HG02938 (cell line): ENCODE measurements at regions not wholly inside any gene's neighbourhood (a gene's known extent, or its start where the extent isn't known, plus 50 kb on each side); places are given as distances from the start of the nearest gene placed in this dataset.
A peak's percentile ranks its signal among the peaks of the same experiment; 100 is the strongest.

ENCODE experiments used
- ATAC-seq: cut with Tn5 transposase; IDR thresholded peaks from one replicate; pipeline ENCODE4 v1.9.1; 2021; ENCODE audit warnings: mild to moderate bottlenecking, moderate library complexity; ENCODE audit not compliant: unreplicated experiment

DNA sequence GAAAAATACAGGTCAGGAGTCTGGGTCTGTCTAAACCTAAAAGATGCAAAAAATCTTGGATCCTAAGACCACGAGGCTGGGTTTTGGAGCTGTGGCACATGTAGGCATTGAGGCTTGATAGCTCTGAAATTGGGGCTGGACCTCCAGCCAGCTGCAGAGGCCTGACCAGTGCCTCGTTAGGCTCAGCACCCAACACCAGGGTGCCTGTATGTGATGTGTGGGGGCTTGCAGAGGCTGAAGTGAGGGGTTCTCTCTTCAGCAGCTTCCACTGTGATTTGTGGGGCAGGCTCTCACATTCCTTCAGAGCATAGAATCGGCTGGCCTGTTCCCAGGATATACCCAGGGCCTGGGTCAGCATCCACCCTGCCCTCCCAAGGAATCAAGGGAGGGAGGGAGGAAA, 247.8 kb downstream of the BUB3 start:
- no peak for ATAC-seq

DNA sequence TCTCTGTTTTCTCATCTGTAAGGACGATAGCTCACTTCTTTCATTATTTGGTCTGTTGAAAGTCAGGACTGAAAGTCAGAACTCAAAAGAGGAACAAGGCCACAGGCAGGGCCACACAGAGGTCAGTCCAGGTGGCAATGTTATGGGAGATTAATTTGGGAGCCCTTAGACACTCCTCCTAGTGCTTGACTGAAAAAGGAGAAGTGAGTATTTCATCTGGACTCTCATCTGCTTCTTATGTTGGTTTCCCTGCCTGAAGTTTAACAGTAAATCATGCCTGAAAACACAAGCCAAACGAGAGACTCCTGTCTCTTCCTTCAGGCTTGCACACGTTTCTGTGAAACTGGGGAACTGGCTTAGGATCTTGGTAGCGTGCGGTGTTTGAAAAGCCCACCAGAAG, 248.5 kb downstream of the BUB3 start:
- peak; percentile 71 for ATAC-seq

DNA sequence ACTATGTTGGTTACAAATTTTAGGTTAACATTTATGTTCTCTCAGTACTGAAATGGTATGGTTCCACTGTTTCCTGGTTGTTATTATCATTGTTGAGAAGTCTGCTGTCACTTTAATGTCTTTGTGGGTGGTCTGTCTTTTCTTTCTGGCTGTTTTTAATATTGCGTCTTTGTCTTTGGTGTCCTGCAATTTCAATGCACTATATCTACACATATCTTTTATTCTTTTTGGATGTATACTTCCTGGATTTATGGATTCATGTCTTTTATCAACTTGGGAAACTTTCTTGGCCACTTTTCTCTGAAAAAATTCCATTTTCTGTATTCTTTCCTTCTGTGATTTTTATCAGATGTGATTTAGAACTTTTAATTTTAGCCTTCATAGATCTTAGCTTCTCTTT, 250.2 kb downstream of the BUB3 start:
- ATAC-seq, result no peak

DNA sequence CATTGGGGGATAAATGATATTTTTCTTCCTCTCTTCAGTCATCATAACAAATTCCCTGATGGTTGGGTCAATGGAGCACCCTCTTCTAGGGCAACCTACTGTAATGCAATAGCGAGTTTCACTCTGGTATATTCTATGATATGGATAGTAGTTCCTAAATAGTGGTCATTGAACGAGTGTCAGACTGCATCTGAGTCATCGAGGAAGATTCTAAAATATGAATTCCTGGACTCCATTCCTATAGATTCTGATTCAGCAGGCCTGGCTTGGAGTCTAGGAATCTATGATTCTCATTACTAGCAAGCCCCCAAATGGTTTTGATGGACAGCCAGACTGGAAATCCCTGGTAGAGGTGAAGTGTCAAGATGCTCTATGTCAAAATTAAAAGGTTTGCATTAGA, 254.5 kb downstream of the BUB3 start:
- no peak for ATAC-seq

DNA sequence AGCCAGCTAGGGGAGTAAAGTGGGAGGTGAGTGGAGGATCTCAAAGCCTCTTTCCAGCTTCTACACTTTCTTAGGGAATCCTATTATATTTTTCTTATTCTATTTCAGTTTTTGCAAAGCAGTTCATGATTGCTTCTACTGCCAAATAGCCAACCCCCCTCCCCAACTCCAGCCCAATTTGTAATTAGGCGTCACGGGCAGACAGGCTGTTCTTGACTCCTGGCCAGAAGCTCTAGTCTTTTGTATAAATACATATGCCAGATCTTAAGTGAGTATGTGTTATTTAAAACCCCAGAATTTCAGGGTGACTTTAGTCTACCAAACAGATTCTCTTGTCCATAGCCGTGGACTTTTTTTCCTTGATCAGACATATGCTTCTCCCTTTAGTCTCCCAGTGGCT, 255.2 kb downstream of the BUB3 start:
- ATAC-seq, result no peak

DNA sequence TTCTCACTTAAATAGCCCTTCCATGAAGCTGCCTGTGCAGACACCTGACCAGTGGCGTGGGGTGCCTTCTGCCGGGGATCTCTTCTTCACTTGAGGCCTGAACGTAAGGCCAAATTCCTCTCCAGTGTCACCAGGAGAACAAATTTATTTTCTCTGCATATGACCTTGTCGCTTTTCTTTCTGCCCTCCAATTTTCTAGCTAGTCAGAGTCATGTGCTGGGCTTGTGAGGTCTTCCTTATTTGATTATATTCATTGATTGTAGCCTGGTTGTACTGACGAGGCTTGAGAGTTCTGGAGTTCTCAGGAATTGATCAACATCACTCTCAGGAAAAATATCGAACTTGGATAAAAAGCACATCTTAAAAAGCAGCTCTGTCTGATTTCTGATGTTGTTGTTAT, 255.7 kb downstream of the BUB3 start:
- no peak for ATAC-seq

DNA sequence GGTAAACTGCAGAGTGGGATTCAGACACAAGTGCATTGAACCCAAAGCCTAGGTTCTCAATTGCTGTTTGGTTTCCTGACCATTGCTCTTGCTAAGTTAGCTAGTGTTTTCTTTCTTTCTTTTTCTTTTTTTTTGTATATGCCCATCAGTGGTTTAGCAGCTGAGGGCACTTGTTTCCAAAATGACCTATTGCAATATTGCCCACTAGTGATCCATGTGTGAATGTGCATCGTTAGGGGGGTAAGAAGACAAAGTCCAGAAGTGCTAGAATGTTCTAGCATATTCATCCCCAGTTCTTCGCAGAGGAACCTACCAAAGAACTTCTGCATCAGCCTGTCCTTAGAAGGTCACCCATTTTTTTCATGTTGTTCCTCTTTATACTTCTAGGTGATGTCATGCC, 252.8 kb upstream of the GPR26 start:
- no peak for ATAC-seq

DNA sequence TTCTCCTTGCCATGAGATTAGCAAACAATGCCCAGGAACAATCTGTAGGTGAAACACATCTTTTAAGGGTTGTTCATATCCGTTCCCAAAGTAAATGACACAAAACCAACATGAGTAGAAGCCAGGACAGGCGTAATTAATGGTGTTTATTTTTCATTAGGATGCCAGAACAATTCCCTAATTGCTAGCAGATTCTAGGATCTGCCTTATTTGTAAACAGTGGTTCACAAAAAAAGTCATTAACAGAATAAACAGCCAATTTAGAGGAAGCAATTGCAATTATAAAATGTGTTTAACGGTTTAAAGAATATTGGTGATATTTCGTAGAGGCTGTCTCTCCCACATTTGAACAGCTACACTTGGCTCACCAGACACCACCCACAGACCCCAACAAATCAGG, 250.6 kb upstream of the GPR26 start:
- ATAC-seq, result no peak

DNA sequence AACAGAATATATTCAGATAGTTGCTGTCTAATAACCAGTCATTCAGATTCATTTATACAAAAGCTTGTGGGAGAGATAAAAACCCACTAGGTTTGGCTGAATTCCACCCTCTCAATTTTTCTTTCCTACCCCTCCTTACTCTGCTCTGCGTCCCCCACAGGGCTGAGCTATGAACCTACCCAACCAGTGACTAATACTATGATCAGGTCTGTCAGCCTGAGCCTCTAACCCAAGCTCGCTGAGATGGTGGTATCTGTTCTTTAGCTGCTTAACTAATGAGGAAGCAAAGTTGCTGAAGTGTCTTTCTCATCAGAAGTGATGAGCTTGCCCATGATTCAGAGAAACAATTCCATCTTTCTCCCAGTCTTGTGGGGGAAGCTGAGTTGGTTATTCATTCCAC, 248.7 kb upstream of the GPR26 start:
- ATAC-seq, result no peak

DNA sequence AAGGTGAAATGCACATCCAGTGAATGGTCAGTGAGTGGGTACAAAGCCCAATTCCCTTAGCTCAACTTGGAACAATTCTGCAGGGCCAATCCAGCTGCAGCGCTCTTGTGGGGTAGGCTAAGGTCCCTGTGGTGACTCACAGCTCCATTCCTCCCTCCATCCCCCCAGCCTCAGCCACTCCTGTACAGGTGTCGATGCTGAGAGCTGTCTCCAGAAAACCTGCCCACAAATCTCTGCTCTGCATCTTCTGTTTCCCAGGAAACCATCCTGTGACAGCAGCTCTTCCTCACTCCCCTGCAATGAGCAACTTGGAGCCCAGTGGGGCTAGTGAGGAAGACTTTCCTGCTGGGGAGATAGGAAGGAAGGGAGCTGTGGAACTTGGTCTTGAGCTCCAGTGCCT, 244.7 kb upstream of the GPR26 start:
- ATAC-seq, result no peak

DNA sequence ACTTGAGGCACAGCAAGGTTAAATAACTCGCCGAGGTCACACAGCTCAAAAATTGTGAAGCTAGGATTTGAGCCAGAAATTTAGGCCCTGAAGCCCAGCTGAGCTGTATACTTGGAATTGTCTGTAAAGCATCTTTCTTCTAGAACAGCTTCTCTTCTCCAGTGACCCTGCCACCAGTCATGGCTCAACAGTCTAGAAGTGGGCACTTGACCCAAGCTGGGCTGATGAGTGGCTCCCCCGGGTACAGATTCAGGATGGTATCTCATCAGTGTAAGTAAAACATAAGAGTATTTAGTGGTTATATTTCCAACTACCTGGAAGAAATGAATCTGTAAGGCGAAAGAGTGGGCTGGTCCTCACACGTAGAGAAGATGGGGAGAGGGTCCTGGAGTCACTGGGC, 243.9 kb upstream of the GPR26 start:
- ATAC-seq, result no peak

DNA sequence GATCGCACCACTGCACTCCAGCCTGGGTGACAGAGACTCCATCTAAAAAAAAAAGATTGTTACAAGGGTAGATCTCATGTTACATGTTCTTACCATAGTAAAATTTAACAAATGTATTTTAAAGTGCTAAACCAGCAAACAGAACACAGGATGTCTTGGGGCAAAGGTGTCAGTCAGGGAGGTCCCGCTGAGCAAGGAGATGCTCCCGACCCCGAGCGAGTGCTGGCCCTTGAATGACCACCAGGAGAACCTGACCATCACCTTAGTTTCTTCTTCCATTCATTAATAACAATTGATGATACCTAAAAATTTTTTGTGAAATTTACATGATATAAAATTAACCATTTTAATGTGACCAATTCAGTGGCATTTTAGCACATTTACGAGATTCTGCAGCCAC, 241.6 kb upstream of the GPR26 start:
- ATAC-seq, result no peak

DNA sequence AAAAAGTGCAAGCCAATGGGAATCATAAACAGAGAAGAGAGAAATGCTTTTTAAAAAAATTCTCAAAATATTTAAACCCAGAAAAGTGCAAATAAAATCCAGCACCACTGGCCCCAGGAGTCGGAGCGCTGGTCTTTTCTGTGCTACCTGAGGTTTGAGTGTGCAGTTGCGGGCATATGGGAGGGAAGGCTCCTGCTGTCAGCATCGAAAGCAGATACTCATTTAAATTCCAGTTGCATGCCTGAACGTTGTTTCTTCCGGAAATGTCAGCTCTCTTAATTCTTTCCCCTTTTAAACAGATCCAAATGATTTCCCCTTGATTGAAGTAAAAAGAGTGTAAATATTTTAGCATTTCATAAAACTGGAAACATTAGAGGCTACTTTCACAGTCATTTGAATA, 240.5 kb upstream of the GPR26 start:
- no peak for ATAC-seq

DNA sequence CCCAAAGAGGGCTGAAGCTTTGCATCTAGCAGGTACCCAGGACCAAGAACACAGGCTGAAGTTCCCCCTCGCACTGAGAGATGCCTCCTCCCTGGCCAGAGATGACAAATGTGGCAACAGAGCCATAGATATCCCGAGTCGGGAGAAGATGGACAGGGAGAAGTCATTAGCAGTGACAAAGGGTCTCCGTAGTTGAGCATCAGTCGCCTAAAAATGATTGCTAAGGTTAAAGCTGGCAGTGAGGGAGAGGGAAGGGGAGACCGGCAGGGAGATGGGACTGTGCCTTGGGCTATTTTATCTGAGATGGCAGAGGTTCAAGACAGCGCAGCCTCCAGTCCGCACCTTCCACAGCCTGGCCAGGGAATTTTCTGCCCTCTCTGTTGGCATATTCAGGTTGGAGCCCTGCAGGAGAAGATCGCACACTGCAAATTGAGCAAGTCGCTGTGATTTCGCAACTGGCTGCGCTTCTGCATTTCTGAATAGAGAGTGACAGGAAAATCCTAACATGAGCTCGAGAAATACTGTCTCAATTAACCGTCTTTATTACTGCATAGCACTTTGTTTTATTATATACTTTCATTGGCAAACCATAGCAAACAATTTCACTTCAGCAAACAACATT, 238.9 kb upstream of the GPR26 start:
- no peak for ATAC-seq

DNA sequence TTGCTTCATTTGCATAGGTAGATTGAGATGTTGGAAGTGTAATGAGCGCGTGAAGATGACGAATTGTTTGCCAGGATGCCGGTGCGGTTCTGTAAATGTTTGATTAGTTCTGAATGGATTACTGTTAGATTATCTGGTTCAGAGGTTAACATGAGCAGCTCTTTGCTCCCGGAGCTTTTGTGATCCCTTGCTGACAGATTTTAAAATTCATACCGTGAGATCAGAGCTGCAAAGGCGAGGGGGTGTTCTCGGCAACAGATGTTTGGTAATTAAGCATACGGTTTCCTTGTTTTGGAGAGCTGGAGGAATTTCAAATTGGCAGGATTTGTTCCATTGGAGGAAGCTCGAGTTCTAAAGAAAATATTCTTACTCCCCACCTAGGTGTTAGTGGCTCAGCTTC, 237.8 kb upstream of the GPR26 start:
- ATAC-seq, result no peak

DNA sequence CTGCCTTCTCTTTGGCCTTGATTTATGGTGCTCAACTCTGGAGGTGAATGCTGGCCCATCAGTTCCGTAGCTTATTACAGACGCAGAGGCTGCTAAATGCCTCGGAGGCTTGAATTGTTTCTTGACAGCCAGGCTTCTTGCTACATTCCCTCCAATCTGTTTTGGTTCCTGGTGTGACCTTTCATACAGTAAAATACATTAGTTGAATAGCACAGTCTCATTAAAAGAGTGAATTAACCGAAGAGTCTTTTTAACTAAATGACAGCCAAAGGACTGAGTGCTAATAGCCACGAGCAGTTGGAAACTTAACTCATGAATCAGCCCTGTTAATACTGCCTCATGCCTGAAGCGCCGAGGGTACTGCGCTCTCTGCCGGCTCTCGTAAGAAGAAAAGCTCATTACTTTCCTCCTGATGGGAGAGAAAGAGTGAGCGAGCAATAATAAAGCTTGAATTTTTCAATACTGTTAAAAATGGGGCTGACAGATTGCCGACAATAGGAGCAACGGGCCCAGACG, 236.4 kb upstream of the GPR26 start:
- no peak for ATAC-seq

DNA sequence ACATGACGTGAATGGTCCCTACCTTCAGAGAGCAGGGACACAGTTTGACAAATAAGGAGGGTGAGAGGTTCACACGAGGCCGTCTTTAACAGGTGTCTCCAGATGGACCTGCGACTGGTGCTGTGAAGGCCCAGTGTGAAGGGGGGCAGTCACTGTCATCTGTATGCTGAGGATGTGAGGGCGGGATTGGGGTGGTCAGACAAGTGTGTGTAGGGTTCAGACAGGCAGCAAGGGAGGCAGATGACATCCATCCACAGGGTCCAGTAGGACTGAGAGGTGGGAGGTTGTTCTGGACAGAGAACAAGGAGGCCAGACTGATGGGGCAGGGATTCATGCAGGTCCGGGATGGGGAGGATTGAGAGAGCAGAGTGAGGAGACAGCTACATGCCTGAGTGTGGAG, 232.6 kb upstream of the GPR26 start:
- no peak for ATAC-seq

DNA sequence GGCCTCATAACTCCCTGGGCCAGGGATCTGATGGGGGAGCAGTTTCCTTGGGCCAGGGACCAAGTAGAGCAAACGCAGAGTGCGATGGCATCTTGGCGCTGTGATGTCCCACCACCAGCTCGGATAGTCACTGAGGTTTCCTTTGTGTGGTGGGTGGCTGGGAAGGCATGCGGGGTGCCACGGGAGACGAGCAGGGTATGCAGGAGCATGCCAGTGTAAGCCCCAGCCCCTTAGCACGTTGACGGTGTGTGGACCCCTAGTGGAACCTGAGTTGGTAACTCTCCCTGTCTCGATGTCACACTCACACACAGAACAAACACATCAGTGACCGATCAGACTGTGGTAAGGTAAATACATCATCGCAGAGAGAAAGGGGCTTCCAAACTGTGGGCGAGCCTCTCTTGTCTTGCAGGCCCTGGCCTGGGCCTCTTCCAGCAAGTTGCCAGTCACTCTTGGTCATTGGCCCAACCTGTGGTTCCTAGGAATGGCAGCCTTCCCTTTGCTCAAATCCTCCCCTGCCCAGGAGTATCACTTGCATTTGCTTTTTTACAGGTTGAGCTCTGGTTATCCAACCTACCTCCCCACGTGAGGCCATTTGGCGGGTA, 231.6 kb upstream of the GPR26 start:
- no peak for ATAC-seq

DNA sequence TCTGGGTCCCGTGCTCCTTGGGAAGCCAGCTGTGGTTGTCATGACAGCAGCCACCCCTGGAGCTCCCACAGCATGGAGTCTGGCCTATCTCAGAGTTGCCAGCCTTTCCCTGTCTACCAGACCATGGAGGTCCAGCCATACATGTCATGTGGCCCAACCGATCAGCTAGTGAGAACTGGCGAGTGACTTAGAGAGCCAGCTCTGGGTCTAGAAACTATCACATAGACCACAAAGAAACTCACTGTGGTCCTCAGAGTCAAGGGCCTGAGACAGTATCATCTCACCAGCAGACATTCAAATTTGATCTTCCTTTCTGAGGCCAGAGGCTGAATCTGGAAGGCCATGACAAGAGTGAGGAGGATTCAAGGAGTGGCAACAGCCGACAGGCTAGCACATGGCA, 223.3 kb upstream of the GPR26 start:
- peak; percentile 95 for ATAC-seq

DNA sequence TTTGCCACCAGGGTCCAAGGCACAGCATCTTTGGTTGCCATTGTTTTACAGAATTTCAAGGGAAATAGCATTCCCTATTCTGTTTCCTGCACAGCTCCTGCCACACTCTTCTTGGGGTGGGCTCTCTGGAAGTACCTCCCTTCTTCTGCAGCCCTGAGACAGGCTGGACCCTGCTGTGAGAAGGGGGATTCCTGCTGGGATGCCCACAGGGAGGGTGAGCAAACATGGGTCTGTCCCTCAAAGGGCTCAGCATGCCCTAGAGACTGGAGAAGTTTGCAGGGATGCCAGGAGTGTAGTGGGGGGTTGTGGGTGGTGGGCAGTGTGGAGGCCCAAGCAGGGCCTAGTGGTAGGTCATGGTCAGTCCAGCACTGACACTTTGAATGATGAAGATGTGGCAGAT, 222.2 kb upstream of the GPR26 start:
- ATAC-seq, result no peak

DNA sequence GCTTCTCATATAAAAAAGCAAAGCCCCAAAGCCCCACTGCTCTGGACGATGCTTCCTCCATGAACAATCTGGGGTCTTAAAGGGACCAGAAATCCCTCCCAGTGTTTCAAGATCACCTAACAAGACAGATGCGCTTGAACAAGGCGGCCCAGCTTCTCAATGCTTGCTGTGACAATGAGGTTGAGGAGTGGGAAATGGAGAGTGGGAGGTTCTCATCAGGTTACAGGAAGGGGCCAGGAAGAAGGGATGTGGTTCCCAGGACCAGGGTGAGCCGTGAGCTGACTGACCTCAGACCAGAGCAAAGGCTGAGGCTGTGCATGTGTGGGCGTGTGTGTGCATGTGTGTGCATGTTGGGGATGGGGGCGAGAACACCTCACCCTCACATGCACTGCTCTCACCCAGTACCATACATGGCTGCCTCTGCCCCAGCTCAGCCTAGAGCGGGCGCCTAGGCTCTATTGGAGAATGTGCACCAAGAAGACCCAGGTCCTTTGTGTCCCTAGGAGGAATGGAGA, 220.8 kb upstream of the GPR26 start:
- ATAC-seq, result no peak

DNA sequence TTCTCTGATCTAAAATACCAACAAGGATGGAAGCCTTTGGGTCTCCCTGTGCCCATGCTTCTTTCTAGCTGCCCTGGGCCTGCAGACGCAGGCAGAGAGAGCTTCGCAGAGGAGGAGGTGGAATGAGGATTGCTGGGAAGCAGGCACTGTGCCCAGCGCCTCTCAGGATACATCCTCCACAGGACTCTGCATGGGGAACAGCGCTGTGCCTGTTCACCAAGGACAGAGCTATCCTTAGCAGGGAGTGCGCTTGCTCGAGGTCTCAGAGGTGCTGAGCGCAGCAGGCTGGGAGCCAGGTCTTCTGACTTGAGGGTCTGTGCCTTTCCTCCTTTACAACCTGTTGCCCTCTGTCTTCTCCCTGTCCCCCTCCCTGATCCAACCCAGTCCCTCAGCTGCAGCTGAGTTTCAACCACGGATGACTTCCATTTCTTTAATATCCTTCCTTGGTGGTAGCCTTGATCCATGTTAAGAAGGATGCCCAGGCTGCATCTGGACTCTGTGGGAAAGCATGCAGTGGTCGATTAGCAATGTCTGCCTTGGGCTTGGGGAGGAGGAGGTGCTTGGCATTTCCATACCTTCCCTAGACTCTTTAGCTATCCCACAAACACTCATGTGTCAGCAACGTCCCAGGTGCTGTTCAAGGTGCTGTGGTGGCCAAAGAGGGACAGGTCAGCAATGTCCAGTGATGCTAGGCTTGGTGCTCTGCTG, 219.6 kb upstream of the GPR26 start:
- no peak for ATAC-seq
